HG02852 (cell line): ENCODE measurements at regions not wholly inside any gene's neighbourhood (a gene's known extent, or its start where the extent isn't known, plus 50 kb on each side); places are given as distances from the start of the nearest gene placed in this dataset.
A peak's percentile ranks its signal among the peaks of the same experiment; 100 is the strongest.

Experiments
- ATAC-seq: cut with Tn5 transposase; IDR thresholded peaks from one replicate; pipeline ENCODE4 v1.9.1; 2021; ENCODE audit warnings: mild to moderate bottlenecking, moderate library complexity; ENCODE audit not compliant: unreplicated experiment

DNA sequence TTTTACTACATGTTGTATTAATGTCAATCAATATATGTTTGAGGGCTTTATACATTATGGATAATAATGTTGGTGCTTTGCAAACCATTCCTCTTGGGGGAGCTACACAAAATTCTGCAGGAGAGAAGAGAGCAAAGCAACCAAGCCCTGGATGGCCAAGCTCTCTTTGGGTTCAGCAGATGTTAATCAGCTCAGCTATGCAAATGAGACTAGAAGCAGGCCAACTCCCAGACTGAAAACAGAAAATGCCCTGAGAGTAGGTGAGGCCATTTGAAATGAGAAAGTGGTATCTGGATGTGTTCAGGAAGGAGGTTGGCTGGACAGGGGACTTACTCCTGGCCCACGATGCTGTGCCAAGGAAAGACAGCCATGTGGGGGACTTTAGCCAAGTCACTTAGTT is 387.0 kb downstream of the BCOR start:
- ATAC-seq: no peak

DNA sequence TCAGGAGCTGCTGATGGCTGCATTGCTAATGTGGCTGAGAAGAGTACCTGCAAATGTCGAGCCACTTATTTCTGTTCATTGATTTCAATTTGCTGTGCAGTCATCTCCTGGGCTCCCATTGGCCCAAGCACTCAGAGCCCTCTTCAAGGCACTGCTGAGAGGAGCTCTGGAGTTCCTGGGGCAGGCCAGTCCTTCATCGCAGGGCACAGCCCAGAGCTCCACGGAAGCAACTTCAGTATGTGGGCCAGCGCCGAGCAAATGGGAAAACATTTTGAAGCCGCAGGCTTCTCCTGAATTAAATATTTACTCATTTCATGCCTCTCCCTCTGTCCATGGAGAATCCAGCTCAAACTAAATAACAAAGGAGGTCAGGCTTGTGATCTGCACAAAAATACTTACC is 383.3 kb downstream of the BCOR start:
- no peak for ATAC-seq

DNA sequence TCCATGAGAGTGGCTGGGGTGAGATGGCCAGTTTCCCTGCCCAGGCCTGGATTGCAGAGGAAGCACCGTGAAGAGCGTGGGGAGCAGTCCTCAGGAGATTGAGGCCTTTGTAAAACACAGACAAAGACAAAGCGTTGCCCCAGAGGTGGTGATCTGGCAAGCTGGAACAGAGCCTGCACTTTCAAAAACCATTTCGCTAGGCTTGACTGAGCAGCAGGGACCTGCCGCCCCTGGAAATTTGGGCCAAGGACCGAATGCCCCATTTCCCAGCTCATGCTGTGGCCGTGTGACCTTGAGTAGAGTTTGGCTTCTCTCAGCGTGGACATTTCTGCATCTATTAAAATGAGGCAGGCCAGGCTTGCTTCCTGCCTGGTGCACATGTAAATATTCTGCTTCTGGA is 381.4 kb downstream of the BCOR start:
- ATAC-seq: no peak

DNA sequence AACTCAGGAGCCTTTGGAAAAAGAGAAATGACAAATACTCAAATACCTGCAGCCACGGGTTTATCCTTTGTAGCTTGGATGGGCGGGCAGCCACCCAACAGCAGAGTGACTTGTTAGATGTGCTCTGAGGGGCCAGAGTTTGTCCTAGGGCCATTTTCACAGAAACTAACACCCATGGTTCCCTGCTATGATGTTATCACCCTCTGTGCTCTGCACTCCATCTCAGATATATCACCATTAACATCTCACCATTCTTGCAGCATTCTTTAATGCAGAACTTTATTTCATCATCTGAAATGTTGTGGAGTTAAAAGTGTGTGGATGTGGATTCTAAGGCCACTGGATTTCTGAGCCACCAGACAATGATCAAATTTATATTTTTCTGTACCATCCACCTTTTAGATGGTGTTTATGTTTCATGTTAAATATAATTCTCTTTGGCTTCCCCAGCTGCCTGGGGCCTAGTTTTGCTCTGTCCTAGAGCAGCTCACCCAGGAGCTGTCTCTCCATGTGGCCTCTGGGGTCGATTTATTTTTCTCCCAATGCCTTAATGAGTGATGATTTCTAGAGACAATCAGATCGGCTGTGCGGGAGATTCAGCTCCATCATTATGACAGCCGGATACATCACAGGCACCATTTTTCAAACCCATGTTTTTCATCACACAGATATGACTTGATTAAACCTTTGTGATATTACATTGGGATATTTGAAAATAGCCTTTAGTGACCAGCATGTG is 380.8 kb downstream of the BCOR start:
- ATAC-seq: no peak

DNA sequence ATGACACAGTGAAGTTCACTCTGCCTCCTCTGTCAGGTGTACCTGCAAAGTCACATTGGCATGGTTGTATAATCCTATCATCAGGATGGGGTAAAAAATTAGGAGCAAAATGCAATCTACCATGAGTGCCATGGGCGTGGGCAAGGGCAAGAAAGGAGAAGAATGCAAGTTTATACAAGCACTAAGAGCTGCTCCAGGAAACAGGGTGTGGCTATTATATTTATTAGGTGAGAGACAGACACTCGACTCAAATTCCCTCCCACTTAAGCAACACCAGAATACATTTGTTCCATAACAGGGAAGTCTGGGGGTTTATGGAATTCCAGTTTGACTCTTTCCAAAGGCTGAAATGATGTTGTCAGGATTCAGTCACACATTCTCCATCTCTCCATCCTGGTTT is 378.8 kb downstream of the BCOR start:
- ATAC-seq: no peak

DNA sequence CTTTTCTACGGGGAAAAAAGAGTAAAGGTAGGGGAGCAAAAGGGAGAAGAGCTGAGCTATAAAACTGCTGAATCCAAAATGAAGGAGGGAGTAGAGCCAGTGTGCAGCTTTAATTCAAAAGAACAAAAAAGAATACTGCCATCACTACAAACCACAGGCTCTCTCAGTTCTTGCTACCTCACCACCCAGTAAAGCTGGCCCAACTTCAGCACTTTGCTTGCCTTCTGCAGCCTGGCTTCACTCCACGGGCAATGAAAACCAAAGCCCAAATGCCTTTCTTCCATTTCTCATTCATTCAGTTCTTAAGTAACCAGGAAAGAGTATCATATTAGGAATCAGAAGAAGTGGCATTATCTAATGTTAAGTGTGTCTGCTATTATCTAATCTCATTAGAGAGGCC is 376.8 kb downstream of the BCOR start:
- ATAC-seq: no peak

DNA sequence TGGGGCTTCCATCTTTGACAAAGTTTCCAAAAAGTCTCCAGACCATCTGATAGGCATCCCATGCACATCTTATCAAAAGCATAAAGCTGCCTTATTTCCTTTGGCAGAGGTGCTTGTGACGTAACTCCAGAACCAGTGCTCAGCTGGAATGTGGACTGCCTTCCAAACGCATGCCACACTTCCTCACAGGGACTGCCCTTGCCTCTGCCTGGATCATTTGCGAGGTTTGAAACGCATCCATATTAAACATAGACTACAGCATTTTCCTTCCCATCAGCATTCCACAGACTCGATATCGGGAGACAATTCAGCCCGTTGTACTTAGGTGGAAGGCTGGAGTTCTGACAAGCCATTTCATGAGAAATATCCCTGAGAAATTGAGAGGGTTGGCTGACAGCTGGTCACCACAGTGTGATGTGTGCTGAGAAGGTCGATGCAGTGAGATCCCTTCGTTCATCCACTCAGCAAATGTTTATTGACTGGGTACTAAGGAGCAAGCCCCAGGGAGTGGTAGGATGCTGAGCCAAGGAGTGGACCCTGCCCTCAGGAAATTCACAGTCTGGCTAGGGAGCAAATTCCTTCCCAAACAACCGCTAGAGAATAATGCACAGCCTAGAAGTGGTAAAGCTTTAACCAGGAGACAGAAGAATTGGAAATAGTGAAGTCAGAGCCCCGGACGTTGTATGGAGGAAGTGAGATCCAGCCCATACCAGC is 376.0 kb downstream of the BCOR start:
- no peak for ATAC-seq

DNA sequence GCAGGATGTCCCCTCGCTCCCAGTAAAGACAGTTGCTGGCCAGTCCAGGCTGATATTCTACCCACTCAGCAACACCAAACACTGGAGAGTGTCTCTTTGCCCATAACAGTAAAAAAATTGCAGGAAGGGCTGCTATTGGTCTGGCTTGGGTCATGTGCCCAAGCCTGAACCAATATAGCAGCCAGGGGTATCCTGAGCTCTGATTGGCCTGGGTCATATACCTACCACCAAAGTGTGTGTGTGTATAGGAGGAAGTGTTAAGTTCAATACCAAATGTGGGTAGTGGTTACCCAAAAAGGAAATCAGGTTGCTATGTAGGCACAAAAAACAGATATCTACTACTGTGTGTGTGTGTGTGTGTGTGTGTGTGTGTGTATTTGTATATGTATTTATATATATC is 373.2 kb downstream of the BCOR start:
- no peak for ATAC-seq

DNA sequence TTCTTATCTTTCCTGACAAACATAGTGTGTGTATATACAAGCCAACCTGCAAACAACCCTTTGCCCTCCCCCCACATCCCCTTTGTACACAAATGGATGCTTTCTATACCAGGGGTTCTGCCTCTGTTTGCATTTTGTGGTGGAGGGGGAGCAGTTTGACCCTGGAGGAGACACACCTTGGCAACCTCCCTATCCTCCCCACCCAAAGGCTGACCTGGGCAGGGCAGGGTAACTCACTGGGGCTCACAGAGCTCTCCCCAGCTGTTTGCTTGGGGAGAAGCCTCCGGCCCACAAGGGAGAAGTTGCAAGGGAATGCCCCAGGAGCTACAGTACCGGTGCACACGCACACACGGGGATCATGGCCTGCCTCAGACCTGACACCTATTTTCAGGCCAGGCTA is 372.6 kb downstream of the BCOR start:
- ATAC-seq: no peak

DNA sequence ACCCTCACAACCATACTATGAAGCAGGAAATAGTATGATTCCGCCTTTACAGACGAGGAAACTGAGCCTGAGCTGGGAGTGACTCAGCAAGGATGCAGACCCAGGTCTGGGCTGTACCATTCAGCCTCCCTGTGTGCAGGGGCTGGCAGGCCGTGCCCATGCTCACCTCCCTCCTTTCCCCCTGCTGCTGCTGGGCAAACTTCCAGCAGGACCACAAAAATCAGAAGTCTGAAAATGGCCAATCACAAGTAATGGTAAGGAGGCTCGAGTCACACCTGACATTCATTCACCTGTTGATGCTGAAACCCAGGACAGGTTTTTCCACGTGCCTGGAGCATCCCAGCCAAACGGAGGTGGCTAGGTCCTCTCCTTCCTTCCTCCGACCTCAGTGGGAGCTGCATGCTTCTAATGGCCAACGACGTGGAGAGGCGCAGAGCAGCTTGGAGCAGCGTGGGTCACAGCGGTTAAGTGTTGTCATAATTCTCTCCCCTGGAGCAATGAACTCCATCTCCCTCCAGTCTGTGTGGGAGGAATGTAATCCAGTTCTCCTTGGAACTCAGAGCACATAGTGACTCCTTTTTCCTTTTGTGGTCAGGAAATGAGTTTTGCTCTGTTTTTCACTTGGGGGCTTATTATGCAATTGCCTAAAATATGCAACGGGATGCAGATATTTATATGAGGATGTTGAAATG is 371.7 kb downstream of the BCOR start:
- no peak for ATAC-seq

DNA sequence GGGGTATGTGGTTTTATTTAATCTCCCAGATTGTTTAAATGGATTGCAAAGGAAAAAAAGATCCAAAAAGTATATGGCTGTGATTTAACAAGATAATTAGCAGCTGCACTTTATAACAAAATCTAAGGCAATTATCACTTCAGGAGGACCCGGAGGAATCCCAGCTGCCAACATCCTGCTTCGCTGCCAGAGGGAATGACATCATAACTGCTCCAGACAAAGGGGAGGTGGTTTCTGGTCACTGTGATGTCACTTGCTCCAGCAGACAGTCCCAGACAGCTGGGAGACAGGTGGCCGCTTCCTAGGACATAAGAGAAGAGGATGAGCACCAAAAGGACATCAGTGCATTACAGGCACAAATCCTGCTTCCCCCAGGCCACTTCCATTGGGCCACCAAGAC is 371.0 kb downstream of the BCOR start:
- ATAC-seq: no peak

DNA sequence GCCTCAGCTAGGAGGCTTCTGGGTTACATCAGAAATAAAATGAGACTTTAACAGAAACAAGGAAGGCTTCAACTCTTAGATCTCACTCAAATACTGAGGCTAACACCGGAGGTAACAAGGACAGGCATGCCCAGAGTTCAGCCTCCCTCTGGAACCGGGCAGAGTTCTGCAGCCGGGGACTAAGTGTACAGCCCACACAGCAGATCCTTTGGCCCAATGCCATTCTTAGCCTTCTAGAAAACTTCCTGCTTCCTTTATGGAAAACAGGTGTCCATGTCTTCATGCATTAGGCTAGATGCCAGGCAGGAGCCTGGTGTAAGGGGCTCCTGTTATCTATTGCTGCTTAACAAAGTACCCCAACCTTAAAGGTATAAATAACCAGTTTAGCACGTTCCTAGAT is 369.7 kb downstream of the BCOR start:
- ATAC-seq: no peak

DNA sequence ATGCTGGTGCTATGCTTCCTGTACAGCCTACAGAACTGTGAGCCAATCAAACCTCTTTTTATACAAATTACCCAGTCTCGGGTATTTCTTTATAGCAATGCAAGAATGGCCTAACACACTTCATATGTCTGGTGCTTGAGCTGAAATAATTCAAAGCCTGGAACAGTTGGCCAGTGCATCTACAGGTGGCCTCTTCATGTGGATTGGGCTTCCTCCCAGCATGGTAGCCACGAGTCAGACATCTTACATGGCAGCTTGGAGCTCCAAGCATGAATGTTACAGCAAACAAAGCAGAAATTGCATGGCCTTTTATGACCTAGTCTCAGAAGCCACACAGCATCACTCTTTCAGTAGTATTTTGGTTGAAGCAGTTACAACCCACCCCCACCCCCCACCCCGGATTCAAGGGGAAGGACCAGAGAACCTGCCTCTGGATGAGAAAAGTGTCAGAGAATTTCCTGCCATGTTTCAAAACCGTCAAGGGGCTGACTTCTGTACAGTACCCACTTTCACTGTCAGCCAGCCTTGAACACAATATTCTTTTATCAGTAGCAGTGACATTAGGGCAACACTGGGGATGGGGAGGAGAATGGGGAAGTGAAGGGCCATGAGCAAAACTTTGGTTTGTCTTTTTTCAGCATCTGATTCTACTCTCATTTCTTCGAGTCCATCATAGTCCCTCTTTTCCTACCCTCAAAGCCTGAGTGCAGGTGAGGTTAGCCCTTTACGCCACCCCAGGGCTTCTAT is 368.7 kb downstream of the BCOR start:
- no peak for ATAC-seq

DNA sequence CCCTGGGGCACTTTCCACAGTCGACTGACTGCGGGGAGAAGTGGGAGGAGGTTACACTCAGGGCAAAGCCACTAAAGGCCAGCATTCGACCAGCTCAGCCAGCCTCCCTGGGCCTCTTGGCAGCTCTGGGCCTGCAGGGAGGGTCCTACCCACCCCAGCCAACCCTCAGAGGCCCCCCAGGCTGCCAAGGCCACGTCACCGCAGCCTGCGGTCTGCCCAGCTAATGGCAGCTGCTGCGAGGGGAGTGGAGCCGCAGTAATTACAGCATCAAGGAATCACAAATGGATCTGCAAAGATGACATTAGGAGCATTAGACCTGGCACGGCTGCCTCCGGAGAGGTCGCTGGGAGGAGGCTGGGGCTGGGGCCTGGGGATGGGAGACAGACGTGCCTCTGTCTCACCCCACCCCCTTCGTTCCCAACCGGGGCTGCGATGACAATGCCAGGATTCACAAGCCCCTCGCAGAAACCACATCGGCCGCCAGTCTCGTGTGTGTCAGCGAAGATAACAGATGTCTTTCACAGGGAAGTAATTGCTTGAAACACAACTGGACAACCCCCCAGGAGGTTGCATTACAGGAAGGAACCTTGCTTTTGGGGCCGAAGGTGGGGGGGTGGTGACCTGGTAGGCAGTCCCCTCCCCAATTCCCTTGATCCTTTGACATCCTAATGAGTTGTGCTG is 367.6 kb downstream of the BCOR start:
- ATAC-seq: no peak

DNA sequence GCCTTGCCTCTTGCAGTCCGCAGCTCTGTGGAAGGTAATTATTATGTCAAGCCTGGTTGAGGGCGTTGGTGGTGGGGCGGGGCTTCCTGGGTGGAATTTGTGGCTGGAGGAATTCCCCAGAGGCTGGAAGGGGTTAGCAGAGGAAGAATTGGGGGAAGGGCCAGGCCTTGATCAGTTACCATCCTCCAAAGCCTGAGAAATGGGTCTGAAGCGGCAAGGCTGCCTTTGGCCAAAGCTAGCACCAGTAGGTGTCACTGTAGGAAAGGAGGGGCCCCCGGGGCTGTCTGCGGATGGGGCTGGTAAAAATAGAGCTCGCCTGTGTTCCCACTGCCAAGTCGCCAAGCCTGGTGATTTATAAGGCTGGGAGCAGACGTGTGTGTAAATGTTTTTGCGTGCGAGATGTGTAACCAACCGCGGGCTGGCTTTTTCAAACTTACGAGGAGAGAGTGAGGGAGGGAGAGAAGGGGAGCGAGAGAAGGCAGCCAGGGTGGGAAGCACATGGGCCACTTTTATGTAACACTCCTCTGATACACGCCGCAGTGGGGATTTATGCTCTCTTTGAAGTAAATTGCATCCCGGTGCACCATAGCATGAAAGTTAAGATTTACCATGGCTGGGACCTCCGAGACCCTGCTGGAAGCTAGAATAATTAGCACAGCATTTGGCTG is 367.0 kb downstream of the BCOR start:
- peak; percentile 45 for ATAC-seq

DNA sequence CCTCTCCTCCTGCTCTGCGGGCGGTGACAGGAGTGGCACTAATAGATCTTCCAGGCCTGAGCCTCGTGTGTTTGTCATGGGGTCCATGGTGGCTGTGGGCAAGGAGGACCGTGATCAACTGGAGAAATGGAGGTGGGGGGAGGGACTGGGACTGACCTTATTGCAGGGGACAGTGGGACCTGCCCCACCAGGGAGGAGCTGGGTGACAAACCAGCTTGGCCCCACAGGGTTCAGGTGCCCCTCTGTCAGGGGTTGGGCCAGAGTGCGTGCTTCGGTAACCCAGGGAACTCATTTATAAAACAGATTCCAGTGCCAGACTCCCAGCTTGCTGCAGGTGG is 366.5 kb downstream of the BCOR start:
- no peak for ATAC-seq

DNA sequence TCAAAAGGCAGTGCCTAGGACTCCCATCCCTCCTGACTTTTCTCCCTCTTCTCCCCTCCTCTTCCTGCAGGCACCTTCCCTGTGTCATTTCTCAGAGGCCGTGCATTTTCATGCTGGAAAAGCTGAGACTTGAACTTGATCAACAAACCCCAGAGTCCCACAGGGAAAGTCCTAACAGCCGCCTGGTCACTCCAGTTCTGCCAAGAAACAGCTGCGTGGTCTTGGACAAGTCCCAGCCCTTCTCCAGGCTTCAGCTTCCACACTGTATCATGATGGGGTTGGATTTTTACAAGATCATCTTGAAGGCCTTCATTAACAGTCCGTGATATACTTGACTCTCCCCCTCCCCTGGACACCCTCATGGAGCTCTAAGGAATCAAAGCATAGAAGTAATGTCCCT is 366.0 kb downstream of the BCOR start:
- ATAC-seq: no peak

DNA sequence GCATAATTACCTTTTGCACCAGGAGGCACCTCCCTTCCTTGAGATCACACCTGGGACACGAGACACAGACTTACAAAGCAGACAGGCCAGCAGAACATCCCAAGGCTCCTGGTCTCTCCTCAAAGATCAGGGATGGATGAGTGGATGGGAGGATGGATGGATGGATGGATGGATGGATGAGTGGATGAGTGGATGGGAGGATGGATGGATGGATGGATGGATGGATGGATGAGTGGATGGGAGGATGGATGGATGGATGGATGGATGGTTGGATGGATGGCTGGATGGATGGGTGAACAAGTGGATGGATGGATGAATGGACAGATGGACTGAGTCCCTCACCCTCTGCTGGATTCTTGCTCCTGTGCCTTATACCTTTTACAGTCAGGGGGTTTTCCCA is 364.0 kb downstream of the BCOR start:
- ATAC-seq: no peak

DNA sequence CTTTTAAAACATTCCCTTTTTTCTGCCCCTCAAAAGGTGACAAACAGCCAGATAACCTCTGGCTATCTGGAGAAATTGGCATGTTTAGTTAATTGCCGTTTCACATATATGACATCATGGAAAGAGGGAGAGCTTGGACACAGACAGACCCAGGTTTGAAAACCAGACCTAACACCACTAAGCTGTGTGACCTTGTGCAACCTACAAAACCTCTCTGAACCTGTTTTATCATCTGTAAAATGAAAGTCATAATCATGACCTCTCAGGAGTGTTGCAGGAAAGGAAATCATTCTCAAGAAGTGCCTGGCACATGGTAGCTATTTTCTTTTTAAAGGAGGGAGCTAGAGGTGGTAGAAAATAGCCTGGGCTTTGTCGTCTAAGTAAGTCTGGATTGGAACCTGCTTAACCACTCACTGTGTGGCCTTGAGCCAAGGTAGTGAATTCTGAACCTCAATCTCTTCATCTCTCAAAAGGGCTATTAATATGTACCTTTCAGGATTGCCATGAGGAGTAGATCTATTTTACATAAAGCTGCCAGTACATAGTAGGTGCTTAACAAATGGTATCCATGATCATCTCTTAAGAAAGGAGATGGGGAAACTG is 363.5 kb downstream of the BCOR start:
- no peak for ATAC-seq
